NCI-H2081 (cell line): ENCODE measurements at regions not wholly inside any gene's neighbourhood (a gene's known extent, or its start where the extent isn't known, plus 50 kb on each side); places are given as distances from the start of the nearest gene placed in this dataset.
A peak's percentile ranks its signal among the peaks of the same experiment; 100 is the strongest.

Source experiments
- DNase-seq, 2 experiments: peaks; one replicate each; lab custom pipeline; 2025; lab: John Stamatoyannopoulos, UW

- DNase-seq, result no peak
Observed at GRCh38 chr18:8458546-8459215, 150.6 kb upstream of the RAB12 start.

- DNase-seq, result no peak
Observed at GRCh38 chr18:8460748-8461147, 148.5 kb upstream of the RAB12 start.

- no peak for DNase-seq
Observed at GRCh38 chr18:8461544-8461943, 147.7 kb upstream of the RAB12 start.

- DNase-seq, result no peak
Observed at GRCh38 chr18:8462651-8463185, 146.5 kb upstream of the RAB12 start.

- DNase-seq, result no peak
Observed at GRCh38 chr18:8463791-8464190, 145.4 kb upstream of the RAB12 start.

GRCh38 chr18:8468191-8468590, 141.0 kb upstream of the RAB12 start:
- DNase-seq, result no peak

- DNase-seq, result peak in 1 of 2 experiments; percentile 9
Observed at GRCh38 chr18:8468921-8469335, 140.3 kb upstream of the RAB12 start.

- no peak for DNase-seq
Observed at GRCh38 chr18:8469544-8470130, 139.6 kb upstream of the RAB12 start.

- no peak for DNase-seq
Observed at GRCh38 chr18:8471372-8471771, 137.9 kb upstream of the RAB12 start.

GRCh38 chr18:8474661-8475060, 134.6 kb upstream of the RAB12 start:
- no peak for DNase-seq

- DNase-seq, result no peak
Observed at GRCh38 chr18:8477615-8478014, 131.6 kb upstream of the RAB12 start.

- DNase-seq, result peak; percentile 23 to 49
Observed at GRCh38 chr18:8478166-8478967, 130.9 kb upstream of the RAB12 start.

- no peak for DNase-seq
Observed at GRCh38 chr18:8478968-8479370, 130.3 kb upstream of the RAB12 start.

GRCh38 chr18:8479789-8480188, 129.4 kb upstream of the RAB12 start:
- no peak for DNase-seq

- DNase-seq, result peak in 1 of 2 experiments; percentile 15
Observed at GRCh38 chr18:8480506-8481328, 128.5 kb upstream of the RAB12 start.

- DNase-seq, result no peak
Observed at GRCh38 chr18:8484951-8485350, 124.3 kb upstream of the RAB12 start.

GRCh38 chr18:8489761-8490160, 119.5 kb upstream of the RAB12 start:
- no peak for DNase-seq

- DNase-seq, result no peak
Observed at GRCh38 chr18:8491516-8491915, 117.7 kb upstream of the RAB12 start.

- DNase-seq, result no peak
Observed at GRCh38 chr18:8493141-8493540, 116.1 kb upstream of the RAB12 start.

GRCh38 chr18:8496186-8496585, 113.1 kb upstream of the RAB12 start:
- DNase-seq, result no peak

- DNase-seq, result no peak
Observed at GRCh38 chr18:8498905-8499304, 110.3 kb upstream of the RAB12 start.
